ENCODE measurements at regions not wholly inside any gene's neighbourhood (a gene's known extent, or its start where the extent isn't known, plus 50 kb on each side); places are given as distances from the start of the nearest gene placed in this dataset.

GRCh38 chr1:18055156-18055555, 52.4 kb upstream of the IGSF21 start:
- 90 to 92% methylated on average over 14 of the region's 14 CpGs for WGBS, 2 donors
- no peak for ATAC-seq
- Histone ChIP-seq H3K4me3 (no peak overlapping the region), H3K36me3 (no peaks in the 10 kb centered on the region), H3K27me3 (peaks cover 0 to 60% (median 43%) of the 10 kb centered on the region in 7 donors), H3K4me1 (no peaks in the 10 kb centered on the region), H3K27ac (no peak overlapping the region), H3K9me3 (no peaks in the 10 kb centered on the region)
- DNase-seq, result no peak
- intact Hi-C loops (cut with DNase I), result no loop called here
- no peak for TF ChIP-seq CTCF (IDR thresholded peaks at IDR 0.05)

- WGBS, 2 donors, result 73 to 74% methylated on average over 1 of the region's 1 CpG
- no peak overlapping the region for H3K4me3 ChIP-seq
- no peak for ATAC-seq
- peaks cover 0 to 66% (median 43%) of the 10 kb centered on the region in 7 donors for H3K27me3 ChIP-seq
- TF ChIP-seq CTCF (IDR thresholded peaks at IDR 0.05), result no peak
- no peak for DNase-seq
- H3K4me1 ChIP-seq, result no peaks in the 10 kb centered on the region
- intact Hi-C loops (cut with DNase I), result no loop called here
- no peaks in the 10 kb centered on the region for H3K9me3 ChIP-seq
- no peak overlapping the region for H3K27ac ChIP-seq
- no peaks in the 10 kb centered on the region for H3K36me3 ChIP-seq
Measured at GRCh38 chr1:18056545-18056944, 51.1 kb upstream of the IGSF21 start.

DNA sequence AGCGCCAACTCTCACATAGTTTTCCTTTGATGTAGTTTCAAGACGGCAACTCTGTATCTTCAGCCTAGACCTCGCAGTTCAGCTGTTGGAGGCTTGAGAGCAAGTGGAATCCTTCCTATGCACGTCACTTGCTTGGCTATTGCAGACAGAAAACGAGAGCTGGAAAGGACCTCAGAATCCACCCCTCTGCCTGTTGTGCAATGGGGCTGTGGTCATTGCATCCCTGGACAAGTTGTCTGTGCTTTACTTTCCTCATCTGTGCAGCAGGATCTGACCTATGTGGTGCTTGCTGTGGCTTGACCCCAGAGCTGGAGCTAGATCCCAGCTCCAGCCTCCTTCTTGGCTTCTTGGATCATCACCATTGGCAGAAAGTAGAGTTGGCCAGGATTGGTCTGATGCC, 50.0 kb upstream of the IGSF21 start:
- H3K4me3 ChIP-seq, result no peak overlapping the region
- H3K36me3 ChIP-seq, result no peaks in the 10 kb centered on the region
- TF ChIP-seq CTCF (IDR thresholded peaks at IDR 0.05), result no peak
- H3K4me1 ChIP-seq, result no peaks in the 10 kb centered on the region
- 61 to 65% methylated on average over 5 of the region's 5 CpGs for WGBS, 2 donors
- intact Hi-C loops (cut with DNase I), result loop anchor here in 1 of 10 donors (1.0 kb wide), 1 partner anchor 64 kb away; no protein-coding TSS in a partner anchor
- DNase-seq, result no peak
- H3K27me3 ChIP-seq, result peaks cover 0 to 72% (median 43%) of the 10 kb centered on the region in 7 donors
- peaks cover 0 to 5% (median 0%) of the 10 kb centered on the region in 11 donors for H3K9me3 ChIP-seq
- ATAC-seq, result peak in 2 of 8 donors; percentile 42 to 45
- no peak overlapping the region for H3K27ac ChIP-seq
